Endothelial cell of umbilical vein (primary cell): ENCODE measurements at regions not wholly inside any gene's neighbourhood (a gene's known extent, or its start where the extent isn't known, plus 50 kb on each side); places are given as distances from the start of the nearest gene placed in this dataset.

Experiments
- BruUV-seq: library from RNA; stranded (reverse); fragments of 400-500 nt; replicated peaks from 2 replicates; lab custom pipeline; 2021; lab: Mats Ljungman, UMichigan
- CTCF ChIA-PET: fragments of 300-600, 350-600 bp; sonication (Branson Sonifier 250); formaldehyde crosslinking; loops from one replicate; lab custom pipeline; 2021; ENCODE audit warnings: antibody characterized with exemption, inconsistent platforms; lab: Charles Lee
- POLR2A ChIA-PET: fragments of 300-600, 350-600 bp; sonication (Branson Sonifier 250); formaldehyde crosslinking; loops from one replicate; lab custom pipeline; 2021; ENCODE audit warnings: antibody characterized with exemption, inconsistent platforms; lab: Charles Lee
- DNase-seq: peaks from one replicate; pipeline ENCODE4 v3.0.0-alpha.2; 2011; ENCODE audit warnings: low read depth, low spot score
- FAIRE-seq: peaks from 2 replicates; lab custom pipeline; 2011; peaks lifted over from hg19 to GRCh38; lab: Jason Lieb, UNC
- H2AFZ ChIP-seq: 2 replicates; pipeline ENCODE4 v1.6.0; 2012; ENCODE audit warnings: low read depth, low read length, control low read depth, inconsistent platforms
- H3K27ac ChIP-seq: 2 replicates; pipeline ENCODE4 v1.5.1; 2011; ENCODE audit warnings: low read depth, mild to moderate bottlenecking, control low read depth, low read length, moderate library complexity; ENCODE audit not compliant: insufficient read depth
- H3K27me3 ChIP-seq, 2 experiments: 2 replicates each; pipeline versions ENCODE4 v1.6.0 to v1.6.1; 2011; ENCODE audit warnings: low read length in 2 of 2, mixed read lengths in 1 of 2; ENCODE audit not compliant: control insufficient read depth in 2 of 2, insufficient read depth in 2 of 2
- H3K36me3 ChIP-seq, 2 experiments: 2 replicates in 1 of 2; 3 replicates in 1 of 2; pipeline ENCODE4 v1.5.1; 2011; ENCODE audit warnings: low read length in 2 of 2, mild to moderate bottlenecking in 1 of 2, moderate library complexity in 1 of 2; ENCODE audit not compliant: control insufficient read depth in 2 of 2, insufficient read depth in 2 of 2; ENCODE audit errors: extremely low read depth in 1 of 2
- H3K4me1 ChIP-seq: 3 replicates; pipeline ENCODE4 v1.5.1; 2011; ENCODE audit warnings: mild to moderate bottlenecking, low read length; ENCODE audit not compliant: control insufficient read depth, insufficient read depth; ENCODE audit errors: extremely low read depth
- H3K4me2 ChIP-seq: 2 replicates; pipeline ENCODE4 v1.6.1; 2011; ENCODE audit warnings: low read length, control low read depth, mixed read lengths; ENCODE audit not compliant: insufficient read depth
- H3K4me3 ChIP-seq, 3 experiments: fragments of 200-600 bp in 1 of 3; sonication (generic), shearing (Covaris generic) in 1 of 3; replicated peaks in 1 of 3; 2 replicates each; pipeline ENCODE4 v1.5.1; 2011 to 2016; ENCODE audit warnings: control low read depth in 3 of 3, low read length in 3 of 3, mild to moderate bottlenecking in 2 of 3, inconsistent platforms in 1 of 3, low read depth in 1 of 3, moderate library complexity in 1 of 3; ENCODE audit not compliant: insufficient read depth in 1 of 3
- H3K79me2 ChIP-seq: 2 replicates; pipeline ENCODE4 v1.6.0; 2012; ENCODE audit warnings: low read length, inconsistent platforms; ENCODE audit not compliant: control insufficient read depth, insufficient read depth
- H3K9ac ChIP-seq: replicated peaks from 2 replicates; pipeline ENCODE3; 2011; ENCODE audit warnings: low read length, control low read depth; ENCODE audit not compliant: insufficient read depth; ENCODE audit errors: extremely low read depth
- H3K9me1 ChIP-seq: replicated peaks from 3 replicates; pipeline ENCODE4 v1.6.0; 2011; ENCODE audit warnings: mild to moderate bottlenecking, low read length; ENCODE audit not compliant: control insufficient read depth, insufficient read depth; ENCODE audit errors: extremely low read depth
- H3K9me3 ChIP-seq: replicated peaks from 2 replicates; pipeline ENCODE4 v1.5.1; 2012; ENCODE audit warnings: low read length, inconsistent platforms; ENCODE audit not compliant: control insufficient read depth, insufficient read depth
- H4K20me1 ChIP-seq: replicated peaks from 2 replicates; pipeline ENCODE3; 2011; ENCODE audit warnings: mild to moderate bottlenecking, low read length; ENCODE audit not compliant: control insufficient read depth, insufficient read depth; ENCODE audit errors: extremely low read depth
- CTCF ChIP-seq, 2 donors: IDR thresholded peaks; 1 replicate in 1 of 2; 2 replicates in 1 of 2; pipeline ENCODE4 v1.5.1; 2011; ENCODE audit warnings: low read length in 2 of 2, mild to moderate bottlenecking in 2 of 2, moderate library complexity in 2 of 2, control low read depth in 1 of 2, inconsistent platforms in 1 of 2, low read depth in 1 of 2; ENCODE audit not compliant: insufficient read depth in 1 of 2; ENCODE audit errors: extremely low read depth in 1 of 2
- EZH2 ChIP-seq: IDR thresholded peaks from 2 replicates; pipeline ENCODE4 v1.6.1; 2012; ENCODE audit warnings: borderline replicate concordance, low read depth, mild to moderate bottlenecking, moderate library complexity, low read length, inconsistent platforms; ENCODE audit not compliant: severe bottlenecking
- FOS ChIP-seq: IDR thresholded peaks from 2 replicates; pipeline ENCODE4 v1.6.1; 2011; ENCODE audit warnings: mild to moderate bottlenecking, low read length, moderate library complexity, borderline replicate concordance; ENCODE audit not compliant: insufficient read depth
- GATA2 ChIP-seq: IDR thresholded peaks from 2 replicates; pipeline ENCODE4 v1.7.0; 2011; ENCODE audit warnings: low read depth, mild to moderate bottlenecking, moderate library complexity, mixed read lengths, low read length; ENCODE audit not compliant: insufficient read length, insufficient read depth
- JUN ChIP-seq: IDR thresholded peaks from 2 replicates; pipeline ENCODE4 v1.6.1; 2011; ENCODE audit warnings: borderline replicate concordance, low read depth; ENCODE audit not compliant: insufficient read length, insufficient read depth
- MAX ChIP-seq: IDR thresholded peaks from 2 replicates; pipeline ENCODE4 v1.6.1; 2011; ENCODE audit not compliant: insufficient read depth, insufficient read length
- MYC ChIP-seq: IDR thresholded peaks from one replicate; pipeline ENCODE4 v1.6.1; 2011; ENCODE audit warnings: mild to moderate bottlenecking, low read depth, low read length
- POLR2A ChIP-seq: IDR thresholded peaks from 2 replicates; pipeline ENCODE4 v1.6.1; 2012; ENCODE audit warnings: low read depth, mild to moderate bottlenecking, control low read depth, low read length
- POLR2AphosphoS5 ChIP-seq: IDR thresholded peaks from 2 replicates; pipeline ENCODE4 v1.6.1; 2012; ENCODE audit warnings: low read depth, mild to moderate bottlenecking, control low read depth, low read length, moderate library complexity; ENCODE audit not compliant: insufficient read depth
- dilution Hi-C: fragments of 300-500 bp; cut with MboI; formaldehyde crosslinking; loops from one replicate; pipeline ENCODE4 v1.15.0; 2019; ENCODE audit warnings: low sequenced_read_pairs; ENCODE audit not compliant: extremely low pct_ligation_motif_present
- intact Hi-C: fragments of 100-400 bp; cut with micrococcal nuclease; formaldehyde crosslinking; loops from one replicate; pipeline ENCODE4 v1.10.0; 2022

GRCh38 chr3:102674284-102674683, 239.5 kb downstream of the ZPLD1 start:
- dilution Hi-C loops = no loop called here
- FAIRE-seq = no peak
- BruUV-seq = no TSS peak

More at GRCh38 chr3:102674284-102674683, 239.5 kb downstream of the ZPLD1 start:
- no peak overlapping the region for H3K4me3 ChIP-seq
- CTCF ChIA-PET = interaction anchor here (1.1 to 4.5 kb wide), 8 partner anchors 9 to 1922 kb away, joined by 3 to 41 read pairs (median 6); no protein-coding TSS in a partner anchor
- H2AFZ ChIP-seq = no peak overlapping the region
- no peak overlapping the region for H3K4me2 ChIP-seq
- DNase-seq = no peak
- TF ChIP-seq POLR2AphosphoS5 = no peak
- no peak for TF ChIP-seq POLR2A
- no peak for TF ChIP-seq MYC
- no peak for TF ChIP-seq MAX
- no peak for TF ChIP-seq EZH2
- no peak for TF ChIP-seq GATA2
- no peak for TF ChIP-seq FOS
- TF ChIP-seq JUN = no peak
- TF ChIP-seq CTCF (IDR thresholded peaks at IDR 0.05; ENCODE audit: extremely low read depth in 1 of 2, insufficient read depth in 1 of 2, low read depth in 1 of 2, low read length in 2 of 2) = no peak
- H3K27ac ChIP-seq = no peak overlapping the region
- H3K79me2 ChIP-seq = no peaks in the 10 kb centered on the region
- POLR2A ChIA-PET = no interaction called here
- no peak overlapping the region for H3K9ac ChIP-seq
- no peaks in the 10 kb centered on the region for H3K36me3 ChIP-seq
- intact Hi-C loops = loop anchor here (5.0 to 10.0 kb wide), 2 partner anchors 439 to 867 kb away; no protein-coding TSS in a partner anchor
- no peaks in the 10 kb centered on the region for H4K20me1 ChIP-seq
- H3K27me3 ChIP-seq = peaks cover 0 to 3% of the 10 kb centered on the region in 2 experiments
- H3K4me1 ChIP-seq = no peaks in the 10 kb centered on the region
- H3K9me3 ChIP-seq = no peaks in the 10 kb centered on the region
- H3K9me1 ChIP-seq = no peaks in the 10 kb centered on the region
